SK-N-DZ (cell line): ENCODE measurements at regions not wholly inside any gene's neighbourhood (a gene's known extent, or its start where the extent isn't known, plus 50 kb on each side); places are given as distances from the start of the nearest gene placed in this dataset.
"Not testable (repeated sequence)": the region's sequence is repeated elsewhere in the genome, so short reads cannot be mapped to it uniquely, and the experiment has no call there.

Experiments
- DNase-seq: peaks from one replicate; pipeline ENCODE4 v3.0.0-alpha.2; 2015; ENCODE audit warnings: low spot score

- DNase-seq = no peak
Observed at GRCh38 chr7:123323689-123324088, 123.9 kb upstream of the SLC13A1 start.

DNA sequence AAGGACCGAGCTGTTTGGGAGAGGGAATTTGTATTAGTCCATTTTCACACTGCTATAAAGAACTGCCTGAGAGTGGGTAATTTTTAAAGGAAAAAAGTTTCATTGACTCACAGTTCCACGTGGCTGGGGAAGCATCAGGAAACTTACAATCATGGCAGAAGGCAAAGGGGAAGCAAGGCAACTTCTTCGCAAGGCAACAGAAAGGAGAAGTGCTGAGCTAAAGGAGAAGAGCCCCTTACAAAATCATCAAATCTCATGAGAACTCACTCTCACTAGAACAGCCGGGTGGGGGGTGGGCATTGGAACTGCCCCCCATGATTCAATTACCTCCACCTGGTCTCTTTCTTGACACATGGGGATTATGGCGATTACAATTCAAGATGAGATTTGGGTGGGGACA lies 121.8 kb upstream of the SLC13A1 start:
- DNase-seq = not testable (repeated sequence)

DNA sequence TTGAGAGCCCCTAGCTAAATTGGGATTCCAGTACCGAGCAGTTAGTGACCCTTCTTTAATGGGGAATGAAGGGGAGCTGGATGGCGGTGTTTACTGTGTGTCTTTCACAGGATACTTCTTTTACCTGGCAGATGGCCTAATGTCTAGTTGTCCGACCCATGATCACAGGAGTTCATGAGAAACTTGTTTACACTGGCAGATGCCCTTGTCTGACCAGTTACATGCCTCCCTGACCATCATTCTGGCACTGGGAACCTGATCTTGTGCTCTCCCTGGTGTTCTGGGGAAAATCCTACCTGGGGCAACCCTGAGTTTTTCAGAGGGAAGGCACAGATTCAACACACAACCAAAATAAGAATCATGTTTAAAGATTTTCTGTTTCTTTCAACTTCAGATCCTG lies 120.1 kb upstream of the SLC13A1 start:
- DNase-seq = no peak

DNA sequence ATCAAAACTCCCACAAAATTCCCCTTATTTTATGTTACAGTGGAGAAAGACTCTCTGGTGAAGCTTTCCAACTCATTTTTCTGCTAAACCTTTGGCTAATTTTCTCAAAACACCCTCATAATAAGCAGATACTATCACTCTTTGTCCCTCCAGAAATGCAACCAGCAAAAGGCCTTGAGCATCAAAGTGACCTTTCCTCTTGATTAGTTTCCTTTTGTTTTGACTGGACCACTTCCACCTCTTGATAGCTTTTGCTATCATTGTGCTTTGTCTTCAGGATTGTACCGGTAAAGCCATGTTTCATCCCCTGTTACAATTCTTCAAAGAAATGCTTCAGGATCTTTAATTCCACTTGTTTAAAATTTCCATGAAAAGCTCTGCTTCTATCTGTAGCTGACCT lies 115.1 kb upstream of the SLC13A1 start:
- DNase-seq = no peak

DNA sequence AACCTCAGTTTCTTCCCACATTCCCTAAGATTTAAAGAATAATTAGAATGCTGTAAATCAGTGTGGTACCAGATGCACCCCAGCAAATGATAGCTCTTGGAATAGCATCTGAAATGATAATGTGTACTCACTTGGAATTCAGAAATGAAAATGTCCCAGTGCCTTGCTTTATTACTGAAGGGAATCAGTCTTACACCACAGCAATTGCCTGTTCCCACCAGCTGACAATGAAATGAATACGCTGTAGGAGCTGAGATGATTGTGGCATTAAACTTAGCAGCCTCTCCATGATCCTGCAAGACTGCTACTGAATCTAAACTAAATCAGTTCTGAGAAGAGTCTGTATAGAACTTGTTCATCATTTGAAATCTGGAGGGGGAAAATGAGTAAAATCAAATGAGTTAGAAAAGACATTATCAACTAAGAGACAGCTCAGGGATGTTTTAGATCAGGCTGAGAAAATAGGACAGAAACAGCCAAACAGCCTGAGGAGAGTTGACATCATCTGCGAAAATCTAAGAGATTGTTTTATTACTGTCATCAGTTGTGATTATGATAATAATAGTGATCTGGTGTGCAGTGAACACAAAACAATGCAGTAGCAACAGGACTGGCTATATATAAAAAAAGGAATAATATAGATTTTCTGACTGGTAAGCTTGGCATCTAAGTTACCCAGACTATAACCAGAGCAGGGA lies 108.6 kb upstream of the SLC13A1 start:
- no peak for DNase-seq

- DNase-seq = no peak
Observed at GRCh38 chr7:123305840-123306375, 106.1 kb upstream of the SLC13A1 start.

- DNase-seq = no peak
Observed at GRCh38 chr7:123303926-123304325, 104.2 kb upstream of the SLC13A1 start.

- no peak for DNase-seq
Observed at GRCh38 chr7:123296965-123297364, 97.2 kb upstream of the SLC13A1 start.

GRCh38 chr7:123293710-123294109 lies 93.9 kb upstream of the SLC13A1 start:
- DNase-seq = no peak

GRCh38 chr7:123292227-123292626 lies 92.5 kb upstream of the SLC13A1 start:
- no peak for DNase-seq

DNA sequence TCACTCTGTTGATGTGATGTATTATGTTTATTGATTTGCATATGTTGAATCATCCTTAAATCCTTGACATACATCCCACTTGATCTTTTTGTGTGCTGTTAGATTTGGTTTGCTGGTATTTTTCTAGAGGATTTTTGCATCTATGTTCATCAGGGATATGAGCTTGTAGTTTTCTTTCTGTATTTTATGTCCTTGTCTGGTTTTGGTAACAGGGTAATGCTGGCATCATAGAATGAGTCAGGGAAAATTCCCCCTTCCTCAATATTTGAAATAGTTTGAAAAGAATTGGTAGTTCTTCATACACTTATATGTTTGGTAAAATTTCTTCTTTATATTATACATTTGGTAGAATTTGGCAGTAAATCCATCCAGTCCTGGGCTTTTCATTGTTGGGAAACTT lies 89.4 kb upstream of the SLC13A1 start:
- DNase-seq = no peak

DNA sequence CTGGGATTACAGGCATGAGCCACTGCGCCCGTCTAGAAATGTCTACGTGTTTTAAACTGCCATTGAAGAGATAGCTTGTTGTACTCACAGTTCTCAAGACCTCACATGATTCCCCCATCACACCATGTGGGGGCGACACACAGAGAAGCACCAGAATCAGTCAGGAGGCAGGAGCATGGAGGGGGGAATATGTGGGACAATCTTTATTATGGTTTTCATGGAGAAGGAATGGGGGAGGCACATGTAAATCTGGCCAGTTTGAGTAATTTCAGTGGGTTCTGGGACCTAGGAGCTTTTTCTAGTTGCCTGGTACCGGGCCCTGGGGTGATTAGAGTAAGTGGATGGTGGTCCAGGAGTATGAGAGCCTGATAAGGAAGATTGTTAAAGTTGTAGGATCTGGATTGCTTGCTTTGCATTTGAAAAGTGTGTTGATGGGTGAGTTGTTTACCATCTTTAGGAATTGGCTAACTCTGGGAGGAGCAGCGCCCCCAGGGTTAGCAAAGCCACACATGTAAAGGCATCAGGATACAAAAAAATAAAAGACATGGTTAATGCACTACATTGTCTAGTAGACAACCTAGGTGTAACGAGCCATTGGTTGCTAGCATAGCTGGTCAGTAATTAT lies 85.4 kb upstream of the SLC13A1 start:
- no peak for DNase-seq

- DNase-seq = no peak
Observed at GRCh38 chr7:123283373-123283772, 83.6 kb upstream of the SLC13A1 start.

GRCh38 chr7:123282181-123282580 lies 82.4 kb upstream of the SLC13A1 start:
- DNase-seq = no peak

DNA sequence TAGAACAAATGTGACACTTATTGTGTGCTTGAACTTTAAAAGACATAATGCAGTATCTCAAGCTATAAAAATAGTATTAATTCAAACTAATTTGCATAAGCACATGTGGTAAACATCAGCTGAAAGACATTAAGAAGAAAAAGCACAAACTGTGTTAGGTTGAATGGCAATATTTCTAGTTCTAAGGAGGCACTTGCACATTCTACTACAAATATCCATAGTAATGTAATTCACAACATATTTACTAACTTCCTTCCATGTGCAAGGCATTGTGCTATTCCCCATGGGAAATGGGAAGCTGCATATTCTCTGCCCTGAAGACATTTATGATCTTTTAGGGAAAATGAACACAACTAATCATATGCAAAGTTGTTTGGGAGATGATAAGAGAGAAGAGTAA lies 80.2 kb upstream of the SLC13A1 start:
- no peak for DNase-seq

GRCh38 chr7:123275036-123275753 lies 75.4 kb upstream of the SLC13A1 start:
- DNase-seq = no peak

GRCh38 chr7:123273185-123273584 lies 73.4 kb upstream of the SLC13A1 start:
- DNase-seq = no peak

DNA sequence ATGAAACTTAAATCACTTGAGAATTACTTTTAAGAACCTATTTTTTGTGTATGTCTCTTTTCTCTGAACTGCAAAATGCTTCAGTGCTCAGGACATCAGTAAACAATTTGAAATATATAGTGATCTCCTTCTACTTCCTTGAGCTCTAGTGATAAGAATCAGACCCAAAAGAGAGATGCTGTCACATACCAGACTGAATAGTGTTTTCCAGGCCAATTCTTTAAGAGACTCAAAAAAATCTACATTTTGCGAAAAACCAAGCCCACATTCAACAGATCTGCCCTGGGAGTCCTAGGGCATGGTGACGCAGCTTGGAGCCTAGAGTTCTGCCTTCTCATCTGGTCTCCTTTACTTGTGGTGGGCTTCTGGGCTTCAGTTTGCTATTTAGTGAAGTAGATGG lies 72.1 kb upstream of the SLC13A1 start:
- DNase-seq = no peak

- DNase-seq = no peak
Observed at GRCh38 chr7:123271231-123271630, 71.5 kb upstream of the SLC13A1 start.

DNA sequence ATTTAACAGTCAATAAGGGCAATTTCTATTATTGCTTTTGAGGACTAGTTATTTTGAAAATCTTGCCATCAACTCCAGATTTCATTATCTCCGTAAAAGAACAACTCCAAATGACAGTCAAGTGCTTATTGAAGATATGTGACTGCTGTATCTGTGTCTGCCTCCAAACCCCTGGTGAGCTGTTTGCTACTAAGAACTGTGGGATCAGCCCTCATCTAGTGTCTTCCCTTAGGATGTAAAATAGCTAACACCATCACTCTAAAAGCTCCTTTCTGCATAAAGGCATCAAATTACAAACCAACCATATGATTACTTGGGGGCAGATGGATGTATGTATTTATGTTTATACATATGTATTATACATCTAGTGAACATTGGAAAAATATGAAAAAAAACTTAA lies 70.8 kb upstream of the SLC13A1 start:
- DNase-seq = no peak

- DNase-seq = no peak
Observed at GRCh38 chr7:123265853-123266252, 66.1 kb upstream of the SLC13A1 start.

GRCh38 chr7:123264820-123265219 lies 65.1 kb upstream of the SLC13A1 start:
- DNase-seq = not testable (repeated sequence)
